ENCODE measurements at regions not wholly inside any gene's neighbourhood (a gene's known extent, or its start where the extent isn't known, plus 50 kb on each side); places are given as distances from the start of the nearest gene placed in this dataset.

GRCh38 chr2:160726046-160726445 lies 232.4 kb upstream of the RBMS1 start:
- POLR2A ChIA-PET: no interaction called here
- Histone ChIP-seq H3K4me1 (ENCODE audit: control insufficient read depth in 1 of 2, insufficient read depth in 2 of 2, low read depth in 1 of 2, low read length in 1 of 2) (no peaks in the 10 kb centered on the region), H3K27me3 (ENCODE audit: insufficient read depth) (no peaks in the 10 kb centered on the region), H3K9me2 (no peaks in the 10 kb centered on the region), H3F3A (replicated peaks; ENCODE audit: insufficient read depth) (no peaks in the 10 kb centered on the region), H2AFZ (ENCODE audit: low read depth) (no peak overlapping the region), H3K9ac (no peak overlapping the region), H3K9me3 (no peaks in the 10 kb centered on the region), H3K27ac (ENCODE audit: low read depth in 2 of 2, low read length in 1 of 2) (no peak overlapping the region), H3K79me2 (ENCODE audit: insufficient read depth) (no peaks in the 10 kb centered on the region), H3K36me3 (replicated peaks in 1 of 2; ENCODE audit: control insufficient read depth in 1 of 2, insufficient read depth in 2 of 2, low read length in 1 of 2) (no peaks in the 10 kb centered on the region), H4K20me1 (ENCODE audit: insufficient read depth) (no peaks in the 10 kb centered on the region), H3K4me3 (ENCODE audit: low read depth in 2 of 2, low read length in 1 of 2) (no peak overlapping the region), H3K4me2 (no peak overlapping the region)
- no peak for DNase-seq
- CTCF ChIA-PET: no interaction called here
- TF ChIP-seq GABPA (IDR thresholded peaks at IDR 0.05; ENCODE audit: low read depth) (no peak), TCF12 (IDR thresholded peaks at IDR 0.05) (no peak), SIN3A (IDR thresholded peaks at IDR 0.05; ENCODE audit: borderline replicate concordance, low read depth, low read length) (no peak), EZH2phosphoT487 (IDR thresholded peaks at IDR 0.05; ENCODE audit: borderline replicate concordance, low read depth) (no peak), RCOR1 (IDR thresholded peaks at IDR 0.05; ENCODE audit: low read length) (no peak)
- WGBS (ENCODE audit: low lambda C conversion rate): 96% methylated on average over 1 of the region's 1 CpG

- Histone ChIP-seq H3K4me3 (ENCODE audit: low read depth in 2 of 2, low read length in 1 of 2) (no peak overlapping the region), H3K9me2 (no peaks in the 10 kb centered on the region), H3K27me3 (ENCODE audit: insufficient read depth) (no peaks in the 10 kb centered on the region), H4K20me1 (ENCODE audit: insufficient read depth) (no peaks in the 10 kb centered on the region), H3F3A (replicated peaks; ENCODE audit: insufficient read depth) (no peaks in the 10 kb centered on the region), H3K9me3 (no peaks in the 10 kb centered on the region), H3K36me3 (replicated peaks in 1 of 2; ENCODE audit: control insufficient read depth in 1 of 2, insufficient read depth in 2 of 2, low read length in 1 of 2) (no peaks in the 10 kb centered on the region), H2AFZ (ENCODE audit: low read depth) (no peak overlapping the region), H3K27ac (ENCODE audit: low read depth in 2 of 2, low read length in 1 of 2) (no peak overlapping the region), H3K79me2 (ENCODE audit: insufficient read depth) (no peaks in the 10 kb centered on the region), H3K9ac (no peak overlapping the region), H3K4me1 (ENCODE audit: control insufficient read depth in 1 of 2, insufficient read depth in 2 of 2, low read depth in 1 of 2, low read length in 1 of 2) (no peaks in the 10 kb centered on the region), H3K4me2 (no peak overlapping the region)
- no peak for TF ChIP-seq USF1 (IDR thresholded peaks at IDR 0.05; ENCODE audit: borderline replicate concordance, low read depth)
- no peak for TF ChIP-seq MAX (IDR thresholded peaks at IDR 0.05; ENCODE audit: low read depth)
- TF ChIP-seq ELF1 (IDR thresholded peaks at IDR 0.05): no peak
- TF ChIP-seq PBX3 (IDR thresholded peaks at IDR 0.05): peak; percentile 56
- 0 out of 2 replicates have a peak, but pooled peaks have one; percentile 26 for TF ChIP-seq TCF12 (IDR thresholded peaks at IDR 0.05)
- no peak for TF ChIP-seq GABPA (IDR thresholded peaks at IDR 0.05; ENCODE audit: low read depth)
- no peak for DNase-seq
- ChIA-PET CTCF (interaction anchor here (1.0 kb wide), 1 partner anchor 21 kb away, joined by 3 read pairs; no protein-coding TSS in a partner anchor), POLR2A (no interaction called here)
- 72% methylated on average over 1 of the region's 1 CpG for WGBS (ENCODE audit: low lambda C conversion rate)
Measured at GRCh38 chr2:160730296-160730995, 236.8 kb upstream of the RBMS1 start.

GRCh38 chr2:160731415-160731814 lies 237.8 kb upstream of the RBMS1 start:
- no peaks in the 10 kb centered on the region for H3K9me2 ChIP-seq
- H3K4me1 ChIP-seq (ENCODE audit: control insufficient read depth in 1 of 2, insufficient read depth in 2 of 2, low read depth in 1 of 2, low read length in 1 of 2): no peaks in the 10 kb centered on the region; a peak in 1 of 4 replicates
- no peaks in the 10 kb centered on the region for H4K20me1 ChIP-seq (ENCODE audit: insufficient read depth)
- H2AFZ ChIP-seq (ENCODE audit: low read depth): no peak overlapping the region
- no peaks in the 10 kb centered on the region for H3K36me3 ChIP-seq (replicated peaks in 1 of 2; ENCODE audit: control insufficient read depth in 1 of 2, insufficient read depth in 2 of 2, low read length in 1 of 2)
- H3K4me3 ChIP-seq (ENCODE audit: low read depth in 2 of 2, low read length in 1 of 2): no peak overlapping the region
- H3K27me3 ChIP-seq (ENCODE audit: insufficient read depth): no peaks in the 10 kb centered on the region
- no peak overlapping the region for H3K9ac ChIP-seq
- H3K79me2 ChIP-seq (ENCODE audit: insufficient read depth): no peaks in the 10 kb centered on the region
- no peak overlapping the region for H3K27ac ChIP-seq (ENCODE audit: low read depth in 2 of 2, low read length in 1 of 2)
- ChIA-PET POLR2A (no interaction called here), CTCF (interaction anchor here (1.0 to 1.1 kb wide), 2 partner anchors 22 to 479 kb away, joined by 3 read pairs; no protein-coding TSS in a partner anchor)
- H3F3A ChIP-seq (replicated peaks; ENCODE audit: insufficient read depth): no peaks in the 10 kb centered on the region
- no peak overlapping the region for H3K4me2 ChIP-seq
- TF ChIP-seq CHD2 (IDR thresholded peaks at IDR 0.05; ENCODE audit: low read length, partially characterized antibody) (no peak), NRF1 (IDR thresholded peaks at IDR 0.05; ENCODE audit: low read depth, low read length) (no peak)
- H3K9me3 ChIP-seq: no peaks in the 10 kb centered on the region
- no peak for DNase-seq

Measured in SK-N-SH (cell line).